H1 (cell line): ENCODE measurements at regions not wholly inside any gene's neighbourhood (a gene's known extent, or its start where the extent isn't known, plus 50 kb on each side); places are given as distances from the start of the nearest gene placed in this dataset.

ENCODE experiments used
- CTCF ChIA-PET: fragments of 300-600 bp; sonication (Branson Sonifier 250); formaldehyde crosslinking; loops from one replicate; lab custom pipeline; 2021; ENCODE audit not compliant: partially characterized antibody; lab: Charles Lee
- POLR2A ChIA-PET: fragments of 300-600 bp; sonication (Branson Sonifier 250); formaldehyde crosslinking; loops from one replicate; lab custom pipeline; 2021; ENCODE audit warnings: inconsistent platforms; ENCODE audit not compliant: partially characterized antibody; lab: Charles Lee
- DNase-seq, 2 experiments: peaks; one replicate each; pipeline versions ENCODE4 v3.0.0 to v3.0.0-alpha.2; 2010 to 2022; ENCODE audit warnings: low spot score in 2 of 2, low read depth in 1 of 2, mixed read lengths in 1 of 2
- FAIRE-seq: peaks from 2 replicates; lab custom pipeline; 2011; peaks lifted over from hg19 to GRCh38; lab: Jason Lieb, UNC
- H2AFZ ChIP-seq: 2 replicates; pipeline ENCODE4 v1.8.1; 2012; ENCODE audit warnings: low read length, inconsistent platforms
- H2AK5ac ChIP-seq: 2 replicates; pipeline ENCODE4 v1.6.1; 2013; ENCODE audit warnings: low read depth, low read length
- H2BK120ac ChIP-seq: replicated peaks from 2 replicates; pipeline ENCODE3; 2013; ENCODE audit warnings: low read depth, low read length, inconsistent platforms
- H2BK12ac ChIP-seq: 2 replicates; pipeline ENCODE4 v1.6.1; 2013; ENCODE audit warnings: low read depth, low read length
- H2BK15ac ChIP-seq: 2 replicates; pipeline ENCODE4 v1.6.1; 2013; ENCODE audit warnings: low read length
- H2BK20ac ChIP-seq: 2 replicates; pipeline ENCODE4 v1.6.1; 2013; ENCODE audit warnings: low read length
- H2BK5ac ChIP-seq: 2 replicates; pipeline ENCODE4 v1.6.1; 2013; ENCODE audit warnings: low read depth, low read length
- H3K14ac ChIP-seq: 2 replicates; pipeline ENCODE4 v1.6.1; 2013; ENCODE audit warnings: inconsistent platforms; ENCODE audit not compliant: insufficient read length
- H3K18ac ChIP-seq: 2 replicates; pipeline ENCODE4 v1.6.1; 2013; ENCODE audit warnings: low read length; ENCODE audit errors: extremely low read depth
- H3K23ac ChIP-seq: 2 replicates; pipeline ENCODE4 v1.6.1; 2013; ENCODE audit warnings: inconsistent platforms; ENCODE audit not compliant: insufficient read length
- H3K23me2 ChIP-seq: 2 replicates; pipeline ENCODE4 v1.6.1; 2013; ENCODE audit warnings: low read depth, low read length
- H3K27ac ChIP-seq: 2 replicates; pipeline ENCODE4 v1.6.1; 2011; ENCODE audit warnings: low read depth, low read length, inconsistent platforms
- H3K27me3 ChIP-seq, 4 experiments: replicated peaks in 1 of 4; 1 replicate in 1 of 4; 2 replicates in 3 of 4; pipeline versions ENCODE4 v1.6.1 to v1.8.1; 2011 to 2013; ENCODE audit warnings: low read length in 3 of 4, mild to moderate bottlenecking in 3 of 4, inconsistent platforms in 2 of 4, mixed read lengths in 2 of 4, moderate library complexity in 1 of 4; ENCODE audit not compliant: control insufficient read depth in 3 of 4, insufficient read depth in 3 of 4; ENCODE audit errors: extremely low read depth in 1 of 4
- H3K36me3 ChIP-seq, 4 experiments: 2 replicates each; pipeline versions ENCODE4 v1.6.1 to v1.8.1; 2011 to 2013; ENCODE audit warnings: mild to moderate bottlenecking in 4 of 4, low read length in 3 of 4, moderate library complexity in 2 of 4, control low read depth in 1 of 4, inconsistent platforms in 1 of 4; ENCODE audit not compliant: insufficient read depth in 4 of 4, control insufficient read depth in 2 of 4
- H3K4ac ChIP-seq: replicated peaks from 2 replicates; pipeline ENCODE3; 2013; ENCODE audit warnings: low read length, low read depth, mixed read lengths, inconsistent platforms; ENCODE audit not compliant: insufficient read length
- H3K4me1 ChIP-seq, 4 experiments: replicated peaks in 1 of 4; 1 replicate in 1 of 4; 2 replicates in 3 of 4; pipeline versions ENCODE4 v1.6.1 to v1.8.1; 2011 to 2013; ENCODE audit warnings: low read length in 3 of 4, inconsistent platforms in 2 of 4, mixed read lengths in 1 of 4; ENCODE audit not compliant: insufficient read depth in 4 of 4, control insufficient read depth in 3 of 4
- H3K4me2 ChIP-seq, 2 experiments: 2 replicates each; pipeline versions ENCODE4 v1.6.1 to v1.8.1; 2011 to 2013; ENCODE audit warnings: low read depth in 2 of 2, low read length in 2 of 2, control low read depth in 1 of 2, inconsistent platforms in 1 of 2, mild to moderate bottlenecking in 1 of 2; ENCODE audit not compliant: insufficient read depth in 1 of 2
- H3K4me3 ChIP-seq, 4 experiments: fragments of 200-600, 300-600 bp in 1 of 4; sonication (generic), shearing (Covaris generic), sonication (Bioruptor Twin) in 1 of 4; 2 replicates each; pipeline versions ENCODE4 v1.5.1 to v1.8.1; 2011 to 2016; ENCODE audit warnings: low read length in 4 of 4, low read depth in 3 of 4, control low read depth in 2 of 4, inconsistent platforms in 2 of 4, mild to moderate bottlenecking in 2 of 4, mixed read lengths in 1 of 4, moderate library complexity in 1 of 4; ENCODE audit not compliant: insufficient read depth in 2 of 4; ENCODE audit errors: extremely low read depth in 1 of 4
- H3K56ac ChIP-seq: replicated peaks from 2 replicates; pipeline ENCODE3; 2013; ENCODE audit warnings: low read depth, mild to moderate bottlenecking, mixed read lengths, low read length, inconsistent platforms; ENCODE audit not compliant: insufficient read length
- H3K79me1 ChIP-seq: 2 replicates; pipeline ENCODE4 v1.6.1; 2013; ENCODE audit warnings: low read depth, low read length, control low read depth
- H3K79me2 ChIP-seq, 2 experiments: 2 replicates each; pipeline versions ENCODE4 v1.6.1 to v1.8.1; 2012 to 2013; ENCODE audit warnings: low read length in 2 of 2, mild to moderate bottlenecking in 2 of 2, inconsistent platforms in 1 of 2; ENCODE audit not compliant: insufficient read depth in 2 of 2, control insufficient read depth in 1 of 2
- H3K9ac ChIP-seq, 4 experiments: replicated peaks in 1 of 4; 1 replicate in 1 of 4; 2 replicates in 3 of 4; pipeline versions ENCODE4 v1.6.1 to v1.8.1; 2011 to 2013; ENCODE audit warnings: low read depth in 3 of 4, low read length in 3 of 4, control low read depth in 2 of 4, mild to moderate bottlenecking in 2 of 4, moderate library complexity in 2 of 4, inconsistent platforms in 1 of 4; ENCODE audit errors: extremely low read depth in 1 of 4
- H3K9me3 ChIP-seq, 2 experiments: 2 replicates each; pipeline versions ENCODE4 v1.6.1 to v1.8.1; 2012 to 2013; ENCODE audit warnings: mild to moderate bottlenecking in 2 of 2, moderate library complexity in 2 of 2, control low read depth in 1 of 2, inconsistent platforms in 1 of 2, low read depth in 1 of 2, low read length in 1 of 2, mixed read lengths in 1 of 2; ENCODE audit not compliant: insufficient read depth in 2 of 2
- H4K20me1 ChIP-seq, 2 experiments: replicated peaks in 1 of 2; 2 replicates each; pipeline versions ENCODE3 to v1.8.1; 2011 to 2013; ENCODE audit warnings: inconsistent platforms in 2 of 2, low read length in 2 of 2, mild to moderate bottlenecking in 1 of 2; ENCODE audit not compliant: insufficient read depth in 2 of 2, control insufficient read depth in 1 of 2
- H4K5ac ChIP-seq: 2 replicates; pipeline ENCODE4 v1.6.1; 2013; ENCODE audit warnings: low read length, low read depth, mixed read lengths, inconsistent platforms; ENCODE audit not compliant: insufficient read length
- H4K8ac ChIP-seq: 2 replicates; pipeline ENCODE4 v1.8.0; 2013; ENCODE audit warnings: mild to moderate bottlenecking, moderate library complexity, low read length, inconsistent platforms; ENCODE audit not compliant: insufficient read depth; ENCODE audit errors: extremely low read depth
- H4K91ac ChIP-seq: replicated peaks from 2 replicates; pipeline ENCODE3; 2013; ENCODE audit warnings: low read length, mixed read lengths, inconsistent platforms; ENCODE audit not compliant: insufficient read length
- ASH2L ChIP-seq: fragments of 200-600, 300-600 bp; sonication (generic); IDR thresholded peaks from one replicate; pipeline ENCODE4 v1.7.1; 2017; ENCODE audit warnings: low read length
- BRCA1 ChIP-seq: IDR thresholded peaks from 2 replicates; pipeline ENCODE4 v1.6.1; 2012; ENCODE audit warnings: low read depth, low read length, improper control_type of control experiment
- CEBPB ChIP-seq: IDR thresholded peaks from 2 replicates; pipeline ENCODE4 v1.6.1; 2012; ENCODE audit warnings: low read depth, low read length
- CHD1 ChIP-seq: IDR thresholded peaks from 2 replicates; pipeline ENCODE4 v1.6.1; 2012; ENCODE audit warnings: low read depth, low read length, improper control_type of control experiment
- EGR1 ChIP-seq: IDR thresholded peaks from 2 replicates; pipeline ENCODE4 v1.6.1; 2011; ENCODE audit warnings: low read depth, low read length, borderline replicate concordance
- EZH2 ChIP-seq: fragments of 200-600 bp; sonication (generic); IDR thresholded peaks from 2 replicates; pipeline ENCODE4 v1.7.1; 2012; ENCODE audit warnings: low read depth, mild to moderate bottlenecking, moderate library complexity, low read length, inconsistent platforms; ENCODE audit not compliant: severe bottlenecking
- GTF2F1 ChIP-seq: IDR thresholded peaks from 2 replicates; pipeline ENCODE4 v1.6.1; 2012; ENCODE audit warnings: low read depth, low read length, improper control_type of control experiment, borderline replicate concordance
- JUN ChIP-seq: IDR thresholded peaks from 2 replicates; pipeline ENCODE4 v1.6.1; 2011; ENCODE audit warnings: low read depth, mild to moderate bottlenecking, improper control_type of control experiment, low read length
- KDM1A ChIP-seq: fragments of 200-600, 300-600 bp; sonication (generic); IDR thresholded peaks from 2 replicates; pipeline ENCODE4 v1.7.1; 2016; ENCODE audit warnings: mild to moderate bottlenecking, low read length, borderline replicate concordance
- NANOG ChIP-seq: IDR thresholded peaks from 2 replicates; pipeline ENCODE4 v1.6.1; 2011; ENCODE audit warnings: low read length, low read depth, mild to moderate bottlenecking, inconsistent platforms; ENCODE audit not compliant: insufficient read depth, poor library complexity, severe bottlenecking
- POLR2AphosphoS5 ChIP-seq: IDR thresholded peaks from 2 replicates; pipeline ENCODE4 v1.6.1; 2011; ENCODE audit warnings: low read depth, low read length
- RBBP5 ChIP-seq: IDR thresholded peaks from 2 replicates; pipeline ENCODE4 v1.7.1; 2012; ENCODE audit warnings: low read depth, mild to moderate bottlenecking, inconsistent platforms, low read length, moderate library complexity, borderline replicate concordance
- SRF ChIP-seq: IDR thresholded peaks from 2 replicates; pipeline ENCODE4 v1.6.1; 2011; ENCODE audit warnings: mild to moderate bottlenecking, low read depth, low read length, moderate library complexity
- TAF7 ChIP-seq: optimal IDR thresholded peaks from 2 replicates; pipeline ENCODE3; 2011; ENCODE audit warnings: low read depth, mild to moderate bottlenecking, inconsistent platforms, low read length, moderate library complexity, borderline replicate concordance
- TCF12 ChIP-seq: IDR thresholded peaks from 2 replicates; pipeline ENCODE4 v1.6.1; 2011; ENCODE audit warnings: low read depth, mild to moderate bottlenecking, low read length
- ZNF274 ChIP-seq: IDR thresholded peaks from 2 replicates; pipeline ENCODE4 v1.7.0; 2012; ENCODE audit warnings: low read length, borderline replicate concordance; ENCODE audit errors: extremely low read depth
- WGBS, 2 experiments: shearing (Covaris generic) in 1 of 2; methylation state at CpG; one replicate each; pipeline versions ENCODE4 v1.1.6 to v1.1.7; 2013 to 2015; ENCODE audit warnings: low lambda C conversion rate in 2 of 2, mixed read lengths in 2 of 2, inconsistent platforms in 1 of 2, low coverage in 1 of 2, missing lambda C conversion rate in 1 of 2; ENCODE audit not compliant: insufficient replicate concordance in 2 of 2, insufficient coverage in 1 of 2, insufficient read length in 1 of 2; ENCODE audit errors: extremely low coverage in 1 of 2, missing lambda C conversion rate in 1 of 2; 5-methylcytosine and 5-hydroxymethylcytosine counted together

GRCh38 chr4:181798536-181798935 lies 444.7 kb upstream of the TENM3 start:
- Histone ChIP-seq H3K18ac (no peak overlapping the region), H2AFZ (no peak overlapping the region), H2BK5ac (no peak overlapping the region), H3K27ac (no peak overlapping the region), H3K27me3 (no peaks in the 10 kb centered on the region), H3K4me1 (no peaks in the 10 kb centered on the region; a peak in 1 of 7 replicates), H2BK12ac (no peak overlapping the region), H3K4me3 (no peak overlapping the region), H4K5ac (no peak overlapping the region), H4K20me1 (no peaks in the 10 kb centered on the region), H2BK15ac (no peak overlapping the region), H4K8ac (no peak overlapping the region), H3K23me2 (no peaks in the 10 kb centered on the region), H3K36me3 (no peaks in the 10 kb centered on the region; a peak in 1 of 8 replicates), H3K9me3 (peaks cover 2 to 7% of the 10 kb centered on the region in 2 experiments; a peak in 1 of 4 replicates), H3K23ac (no peak overlapping the region), H3K9ac (no peak overlapping the region), H3K79me1 (no peaks in the 10 kb centered on the region), H3K56ac (no peak overlapping the region), H4K91ac (no peak overlapping the region), H3K4ac (no peak overlapping the region), H2BK20ac (no peak overlapping the region), H3K4me2 (no peak overlapping the region), H3K14ac (no peak overlapping the region), H2BK120ac (no peak overlapping the region), H2AK5ac (no peak overlapping the region), H3K79me2 (no peaks in the 10 kb centered on the region)
- ChIA-PET POLR2A (no interaction called here), CTCF (interaction anchor here (0.6 to 1.5 kb wide), 2 partner anchors 22 to 1058 kb away, joined by 3 read pairs; no protein-coding TSS in a partner anchor)
- FAIRE-seq = no peak
- DNase-seq = no peak
- WGBS, 2 experiments = 89% methylated on average over 2 of the region's 2 CpGs; no CpG with 5 or more reads in 1 of the 2 experiments
- TF ChIP-seq GTF2F1 (no peak), KDM1A (no peak), RBBP5 (no peak), EZH2 (no peak), NANOG (no peak), CHD1 (no peak), TCF12 (no peak), BRCA1 (no peak), ZNF274 (no peak), POLR2AphosphoS5 (no peak), TAF7 (no peak), SRF (no peak), CEBPB (no peak), EGR1 (no peak), JUN (no peak), ASH2L (no peak)
